AG08396 (cell line): ENCODE measurements at regions not wholly inside any gene's neighbourhood (a gene's known extent, or its start where the extent isn't known, plus 50 kb on each side); places are given as distances from the start of the nearest gene placed in this dataset.

Experiments used
- DNase-seq: peaks from one replicate; pipeline ENCODE4 v3.0.0; 2012; ENCODE audit warnings: low spot score, mixed read lengths

GRCh38 chrX:36927712-36928111 lies 80.5 kb upstream of the FAM47C start:
- DNase-seq, result no peak

DNA sequence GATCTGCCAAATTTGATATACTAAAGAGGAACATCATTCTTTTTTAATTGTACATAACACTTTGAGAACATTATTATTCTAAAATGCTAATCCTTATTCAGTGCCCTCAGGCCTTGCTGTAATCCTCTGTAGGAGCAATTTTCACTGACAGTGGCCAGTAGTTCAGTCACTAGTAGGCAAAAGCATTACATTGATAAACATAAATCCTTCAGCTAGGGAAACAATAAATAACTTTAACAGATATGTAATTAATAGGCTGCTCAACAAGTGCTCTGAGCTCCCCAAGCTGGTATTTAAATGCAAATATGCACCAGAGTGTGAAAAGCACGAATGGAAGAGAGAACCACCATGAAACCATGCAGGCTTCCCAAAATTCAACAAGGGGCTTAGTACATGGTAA lies 77.7 kb upstream of the FAM47C start:
- no peak for DNase-seq

GRCh38 chrX:36947214-36947613 lies 61.0 kb upstream of the FAM47C start:
- DNase-seq, result no peak

- no peak for DNase-seq
These were observed 57.5 kb upstream of the FAM47C start for GRCh38 chrX:36950495-36951253.

- no peak for DNase-seq
These were observed 50.5 kb upstream of the FAM47C start for GRCh38 chrX:36957425-36958328.
